Hepatocyte (in vitro differentiated cells): ENCODE measurements at regions not wholly inside any gene's neighbourhood (a gene's known extent, or its start where the extent isn't known, plus 50 kb on each side); places are given as distances from the start of the nearest gene placed in this dataset.
"Not testable (repeated sequence)": the region's sequence is repeated elsewhere in the genome, so short reads cannot be mapped to it uniquely, and the experiment has no call there.

Experiments used
- EZH2 ChIP-seq: fragments of 200-600 bp; sonication (generic); IDR thresholded peaks from 2 replicates; pipeline ENCODE4 v1.6.1; 2016; ENCODE audit warnings: antibody characterized with exemption, mild to moderate bottlenecking, borderline replicate concordance
- EZH2phosphoT487 ChIP-seq: fragments of 200-600 bp; sonication (generic); IDR thresholded peaks from one replicate; pipeline ENCODE4 v1.6.1; 2018; ENCODE audit warnings: antibody characterized with exemption, mild to moderate bottlenecking, low read depth, moderate library complexity; ENCODE audit not compliant: unreplicated experiment, severe bottlenecking
- TF ChIP-seq, protein P1 (sequence below): fragments of 200-600 bp; sonication (generic); IDR thresholded peaks from 2 replicates; pipeline ENCODE4 v1.5.1; 2016; ENCODE audit warnings: antibody characterized with exemption, mild to moderate bottlenecking; ENCODE audit not compliant: poor library complexity

- TF ChIP-seq, protein P1, sequence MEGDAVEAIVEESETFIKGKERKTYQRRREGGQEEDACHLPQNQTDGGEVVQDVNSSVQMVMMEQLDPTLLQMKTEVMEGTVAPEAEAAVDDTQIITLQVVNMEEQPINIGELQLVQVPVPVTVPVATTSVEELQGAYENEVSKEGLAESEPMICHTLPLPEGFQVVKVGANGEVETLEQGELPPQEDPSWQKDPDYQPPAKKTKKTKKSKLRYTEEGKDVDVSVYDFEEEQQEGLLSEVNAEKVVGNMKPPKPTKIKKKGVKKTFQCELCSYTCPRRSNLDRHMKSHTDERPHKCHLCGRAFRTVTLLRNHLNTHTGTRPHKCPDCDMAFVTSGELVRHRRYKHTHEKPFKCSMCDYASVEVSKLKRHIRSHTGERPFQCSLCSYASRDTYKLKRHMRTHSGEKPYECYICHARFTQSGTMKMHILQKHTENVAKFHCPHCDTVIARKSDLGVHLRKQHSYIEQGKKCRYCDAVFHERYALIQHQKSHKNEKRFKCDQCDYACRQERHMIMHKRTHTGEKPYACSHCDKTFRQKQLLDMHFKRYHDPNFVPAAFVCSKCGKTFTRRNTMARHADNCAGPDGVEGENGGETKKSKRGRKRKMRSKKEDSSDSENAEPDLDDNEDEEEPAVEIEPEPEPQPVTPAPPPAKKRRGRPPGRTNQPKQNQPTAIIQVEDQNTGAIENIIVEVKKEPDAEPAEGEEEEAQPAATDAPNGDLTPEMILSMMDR = not testable (repeated sequence)
- not testable (repeated sequence) for TF ChIP-seq EZH2, EZH2phosphoT487
Observed at GRCh38 chr1:197988581-197988980, 71.4 kb downstream of the LHX9 start.
